ENCODE measurements at regions not wholly inside any gene's neighbourhood (a gene's known extent, or its start where the extent isn't known, plus 50 kb on each side); places are given as distances from the start of the nearest gene placed in this dataset.

GRCh38 chr2:221657806-221658205 lies 85.7 kb upstream of the EPHA4 start:
- H3K27me3 ChIP-seq, result no peaks in the 10 kb centered on the region
- H3K36me3 ChIP-seq, result no peaks in the 10 kb centered on the region
- H3K27ac ChIP-seq, result no peak overlapping the region
- no peaks in the 10 kb centered on the region for H3K9me3 ChIP-seq
- no peak for TF ChIP-seq CTCF (IDR thresholded peaks at IDR 0.05)
- H3K4me3 ChIP-seq (ENCODE audit: low read depth in 1 of 2, low read length in 1 of 2), result no peak overlapping the region
- no peaks in the 10 kb centered on the region for H3K4me1 ChIP-seq (ENCODE audit: control insufficient read depth in 1 of 2, insufficient read depth in 1 of 2, low read depth in 1 of 2, low read length in 1 of 2)

- Histone ChIP-seq H3K27me3 (no peaks in the 10 kb centered on the region), H3K4me3 (ENCODE audit: low read depth in 1 of 2, low read length in 1 of 2) (no peak overlapping the region), H3K9me3 (no peaks in the 10 kb centered on the region), H3K36me3 (no peaks in the 10 kb centered on the region), H3K27ac (no peak overlapping the region), H3K4me1 (ENCODE audit: control insufficient read depth in 1 of 2, insufficient read depth in 1 of 2, low read depth in 1 of 2, low read length in 1 of 2) (no peaks in the 10 kb centered on the region)
- no peak for TF ChIP-seq CTCF (IDR thresholded peaks at IDR 0.05)
Observed at GRCh38 chr2:221655300-221655699, 83.2 kb upstream of the EPHA4 start.

GRCh38 chr2:221653182-221653581 lies 81.1 kb upstream of the EPHA4 start:
- TF ChIP-seq CTCF (IDR thresholded peaks at IDR 0.05), result no peak

GRCh38 chr2:221649051-221649775 lies 77.1 kb upstream of the EPHA4 start:
- Histone ChIP-seq H3K36me3 (no peaks in the 10 kb centered on the region), H3K4me3 (ENCODE audit: low read depth in 1 of 2, low read length in 1 of 2) (no peak overlapping the region), H3K4me1 (ENCODE audit: control insufficient read depth in 1 of 2, insufficient read depth in 1 of 2, low read depth in 1 of 2, low read length in 1 of 2) (no peaks in the 10 kb centered on the region), H3K27me3 (no peaks in the 10 kb centered on the region), H3K27ac (no peak overlapping the region), H3K9me3 (no peaks in the 10 kb centered on the region)
- TF ChIP-seq CTCF (IDR thresholded peaks at IDR 0.05), result no peak

More at GRCh38 chr2:221653182-221653581, 81.1 kb upstream of the EPHA4 start:
- Histone ChIP-seq H3K4me1 (ENCODE audit: control insufficient read depth in 1 of 2, insufficient read depth in 1 of 2, low read depth in 1 of 2, low read length in 1 of 2) (no peaks in the 10 kb centered on the region), H3K36me3 (no peaks in the 10 kb centered on the region), H3K27ac (no peak overlapping the region), H3K27me3 (no peaks in the 10 kb centered on the region), H3K9me3 (no peaks in the 10 kb centered on the region), H3K4me3 (ENCODE audit: low read depth in 1 of 2, low read length in 1 of 2) (no peak overlapping the region)

GRCh38 chr2:221642447-221642846 lies 70.3 kb upstream of the EPHA4 start:
- Histone ChIP-seq H3K4me1 (ENCODE audit: control insufficient read depth in 1 of 2, insufficient read depth in 1 of 2, low read depth in 1 of 2, low read length in 1 of 2) (no peaks in the 10 kb centered on the region), H3K27ac (no peak overlapping the region), H3K36me3 (no peaks in the 10 kb centered on the region), H3K27me3 (no peaks in the 10 kb centered on the region), H3K9me3 (no peaks in the 10 kb centered on the region), H3K4me3 (ENCODE audit: low read depth in 1 of 2, low read length in 1 of 2) (no peak overlapping the region)
- TF ChIP-seq CTCF (IDR thresholded peaks at IDR 0.05), result no peak

Data from neutrophil (primary cell).